ENCODE measurements at regions not wholly inside any gene's neighbourhood (a gene's known extent, or its start where the extent isn't known, plus 50 kb on each side); places are given as distances from the start of the nearest gene placed in this dataset.

DNA sequence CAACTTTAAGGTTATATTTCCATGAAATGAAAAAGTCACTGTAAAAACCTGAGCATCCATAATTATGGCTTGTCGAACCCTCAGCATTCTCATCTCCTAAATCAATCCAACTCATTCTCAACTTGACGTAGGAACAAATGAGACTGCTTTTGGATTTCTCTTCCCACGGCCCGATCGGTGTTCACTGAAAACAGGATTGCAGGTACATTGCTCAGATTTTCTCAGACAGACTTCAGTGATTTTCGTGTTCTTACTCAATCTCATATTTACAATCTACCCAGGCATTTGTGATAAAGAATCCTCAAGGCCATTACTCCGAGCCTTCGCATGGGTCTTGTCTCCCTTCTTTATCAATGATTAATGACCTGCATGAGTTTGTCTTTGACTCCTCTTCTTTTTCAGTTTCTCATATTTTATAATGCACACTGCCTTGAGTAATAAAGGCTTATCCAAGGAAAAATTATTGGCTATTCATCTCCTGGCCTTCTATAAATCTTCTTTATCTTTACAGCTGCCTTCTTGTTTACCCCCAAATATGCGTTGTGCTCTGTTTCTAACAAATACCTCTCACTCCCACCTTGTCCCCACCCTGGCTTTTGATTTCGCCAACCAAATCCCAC is 90.4 kb upstream of the MYO3A start:
- TF ChIP-seq, protein P1, sequence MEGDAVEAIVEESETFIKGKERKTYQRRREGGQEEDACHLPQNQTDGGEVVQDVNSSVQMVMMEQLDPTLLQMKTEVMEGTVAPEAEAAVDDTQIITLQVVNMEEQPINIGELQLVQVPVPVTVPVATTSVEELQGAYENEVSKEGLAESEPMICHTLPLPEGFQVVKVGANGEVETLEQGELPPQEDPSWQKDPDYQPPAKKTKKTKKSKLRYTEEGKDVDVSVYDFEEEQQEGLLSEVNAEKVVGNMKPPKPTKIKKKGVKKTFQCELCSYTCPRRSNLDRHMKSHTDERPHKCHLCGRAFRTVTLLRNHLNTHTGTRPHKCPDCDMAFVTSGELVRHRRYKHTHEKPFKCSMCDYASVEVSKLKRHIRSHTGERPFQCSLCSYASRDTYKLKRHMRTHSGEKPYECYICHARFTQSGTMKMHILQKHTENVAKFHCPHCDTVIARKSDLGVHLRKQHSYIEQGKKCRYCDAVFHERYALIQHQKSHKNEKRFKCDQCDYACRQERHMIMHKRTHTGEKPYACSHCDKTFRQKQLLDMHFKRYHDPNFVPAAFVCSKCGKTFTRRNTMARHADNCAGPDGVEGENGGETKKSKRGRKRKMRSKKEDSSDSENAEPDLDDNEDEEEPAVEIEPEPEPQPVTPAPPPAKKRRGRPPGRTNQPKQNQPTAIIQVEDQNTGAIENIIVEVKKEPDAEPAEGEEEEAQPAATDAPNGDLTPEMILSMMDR (IDR thresholded peaks at IDR 0.05) = no peak
- TF ChIP-seq POLR2A (IDR thresholded peaks at IDR 0.05) = no peak
